H1 (cell line): ENCODE measurements at regions not wholly inside any gene's neighbourhood (a gene's known extent, or its start where the extent isn't known, plus 50 kb on each side); places are given as distances from the start of the nearest gene placed in this dataset.

Experiments
- CTCF ChIA-PET: fragments of 300-600 bp; sonication (Branson Sonifier 250); formaldehyde crosslinking; loops from one replicate; lab custom pipeline; 2021; ENCODE audit not compliant: partially characterized antibody; lab: Charles Lee
- POLR2A ChIA-PET: fragments of 300-600 bp; sonication (Branson Sonifier 250); formaldehyde crosslinking; loops from one replicate; lab custom pipeline; 2021; ENCODE audit warnings: inconsistent platforms; ENCODE audit not compliant: partially characterized antibody; lab: Charles Lee
- DNase-seq, 2 experiments: peaks; one replicate each; pipeline versions ENCODE4 v3.0.0 to v3.0.0-alpha.2; 2010 to 2022; ENCODE audit warnings: low spot score in 2 of 2, low read depth in 1 of 2, mixed read lengths in 1 of 2
- FAIRE-seq: peaks from 2 replicates; lab custom pipeline; 2011; peaks lifted over from hg19 to GRCh38; lab: Jason Lieb, UNC
- H2AFZ ChIP-seq: 2 replicates; pipeline ENCODE4 v1.8.1; 2012; ENCODE audit warnings: low read length, inconsistent platforms
- H2AK5ac ChIP-seq: 2 replicates; pipeline ENCODE4 v1.6.1; 2013; ENCODE audit warnings: low read depth, low read length
- H2BK120ac ChIP-seq: replicated peaks from 2 replicates; pipeline ENCODE3; 2013; ENCODE audit warnings: low read depth, low read length, inconsistent platforms
- H2BK12ac ChIP-seq: 2 replicates; pipeline ENCODE4 v1.6.1; 2013; ENCODE audit warnings: low read depth, low read length
- H2BK15ac ChIP-seq: 2 replicates; pipeline ENCODE4 v1.6.1; 2013; ENCODE audit warnings: low read length
- H2BK20ac ChIP-seq: 2 replicates; pipeline ENCODE4 v1.6.1; 2013; ENCODE audit warnings: low read length
- H2BK5ac ChIP-seq: 2 replicates; pipeline ENCODE4 v1.6.1; 2013; ENCODE audit warnings: low read depth, low read length
- H3K14ac ChIP-seq: 2 replicates; pipeline ENCODE4 v1.6.1; 2013; ENCODE audit warnings: inconsistent platforms; ENCODE audit not compliant: insufficient read length
- H3K18ac ChIP-seq: 2 replicates; pipeline ENCODE4 v1.6.1; 2013; ENCODE audit warnings: low read length; ENCODE audit errors: extremely low read depth
- H3K23ac ChIP-seq: 2 replicates; pipeline ENCODE4 v1.6.1; 2013; ENCODE audit warnings: inconsistent platforms; ENCODE audit not compliant: insufficient read length
- H3K23me2 ChIP-seq: 2 replicates; pipeline ENCODE4 v1.6.1; 2013; ENCODE audit warnings: low read depth, low read length
- H3K27ac ChIP-seq: 2 replicates; pipeline ENCODE4 v1.6.1; 2011; ENCODE audit warnings: low read depth, low read length, inconsistent platforms
- H3K27me3 ChIP-seq, 4 experiments: replicated peaks in 1 of 4; 1 replicate in 1 of 4; 2 replicates in 3 of 4; pipeline versions ENCODE4 v1.6.1 to v1.8.1; 2011 to 2013; ENCODE audit warnings: low read length in 3 of 4, mild to moderate bottlenecking in 3 of 4, inconsistent platforms in 2 of 4, mixed read lengths in 2 of 4, moderate library complexity in 1 of 4; ENCODE audit not compliant: control insufficient read depth in 3 of 4, insufficient read depth in 3 of 4; ENCODE audit errors: extremely low read depth in 1 of 4
- H3K36me3 ChIP-seq, 4 experiments: 2 replicates each; pipeline versions ENCODE4 v1.6.1 to v1.8.1; 2011 to 2013; ENCODE audit warnings: mild to moderate bottlenecking in 4 of 4, low read length in 3 of 4, moderate library complexity in 2 of 4, control low read depth in 1 of 4, inconsistent platforms in 1 of 4; ENCODE audit not compliant: insufficient read depth in 4 of 4, control insufficient read depth in 2 of 4
- H3K4ac ChIP-seq: replicated peaks from 2 replicates; pipeline ENCODE3; 2013; ENCODE audit warnings: low read length, low read depth, mixed read lengths, inconsistent platforms; ENCODE audit not compliant: insufficient read length
- H3K4me1 ChIP-seq, 4 experiments: replicated peaks in 1 of 4; 1 replicate in 1 of 4; 2 replicates in 3 of 4; pipeline versions ENCODE4 v1.6.1 to v1.8.1; 2011 to 2013; ENCODE audit warnings: low read length in 3 of 4, inconsistent platforms in 2 of 4, mixed read lengths in 1 of 4; ENCODE audit not compliant: insufficient read depth in 4 of 4, control insufficient read depth in 3 of 4
- H3K4me2 ChIP-seq, 2 experiments: 2 replicates each; pipeline versions ENCODE4 v1.6.1 to v1.8.1; 2011 to 2013; ENCODE audit warnings: low read depth in 2 of 2, low read length in 2 of 2, control low read depth in 1 of 2, inconsistent platforms in 1 of 2, mild to moderate bottlenecking in 1 of 2; ENCODE audit not compliant: insufficient read depth in 1 of 2
- H3K4me3 ChIP-seq, 4 experiments: fragments of 200-600, 300-600 bp in 1 of 4; sonication (generic), shearing (Covaris generic), sonication (Bioruptor Twin) in 1 of 4; 2 replicates each; pipeline versions ENCODE4 v1.5.1 to v1.8.1; 2011 to 2016; ENCODE audit warnings: low read length in 4 of 4, low read depth in 3 of 4, control low read depth in 2 of 4, inconsistent platforms in 2 of 4, mild to moderate bottlenecking in 2 of 4, mixed read lengths in 1 of 4, moderate library complexity in 1 of 4; ENCODE audit not compliant: insufficient read depth in 2 of 4; ENCODE audit errors: extremely low read depth in 1 of 4
- H3K56ac ChIP-seq: replicated peaks from 2 replicates; pipeline ENCODE3; 2013; ENCODE audit warnings: low read depth, mild to moderate bottlenecking, mixed read lengths, low read length, inconsistent platforms; ENCODE audit not compliant: insufficient read length
- H3K79me1 ChIP-seq: 2 replicates; pipeline ENCODE4 v1.6.1; 2013; ENCODE audit warnings: low read depth, low read length, control low read depth
- H3K79me2 ChIP-seq, 2 experiments: 2 replicates each; pipeline versions ENCODE4 v1.6.1 to v1.8.1; 2012 to 2013; ENCODE audit warnings: low read length in 2 of 2, mild to moderate bottlenecking in 2 of 2, inconsistent platforms in 1 of 2; ENCODE audit not compliant: insufficient read depth in 2 of 2, control insufficient read depth in 1 of 2
- H3K9ac ChIP-seq, 4 experiments: replicated peaks in 1 of 4; 1 replicate in 1 of 4; 2 replicates in 3 of 4; pipeline versions ENCODE4 v1.6.1 to v1.8.1; 2011 to 2013; ENCODE audit warnings: low read depth in 3 of 4, low read length in 3 of 4, control low read depth in 2 of 4, mild to moderate bottlenecking in 2 of 4, moderate library complexity in 2 of 4, inconsistent platforms in 1 of 4; ENCODE audit errors: extremely low read depth in 1 of 4
- H3K9me3 ChIP-seq, 2 experiments: 2 replicates each; pipeline versions ENCODE4 v1.6.1 to v1.8.1; 2012 to 2013; ENCODE audit warnings: mild to moderate bottlenecking in 2 of 2, moderate library complexity in 2 of 2, control low read depth in 1 of 2, inconsistent platforms in 1 of 2, low read depth in 1 of 2, low read length in 1 of 2, mixed read lengths in 1 of 2; ENCODE audit not compliant: insufficient read depth in 2 of 2
- H4K20me1 ChIP-seq, 2 experiments: replicated peaks in 1 of 2; 2 replicates each; pipeline versions ENCODE3 to v1.8.1; 2011 to 2013; ENCODE audit warnings: inconsistent platforms in 2 of 2, low read length in 2 of 2, mild to moderate bottlenecking in 1 of 2; ENCODE audit not compliant: insufficient read depth in 2 of 2, control insufficient read depth in 1 of 2
- H4K5ac ChIP-seq: 2 replicates; pipeline ENCODE4 v1.6.1; 2013; ENCODE audit warnings: low read length, low read depth, mixed read lengths, inconsistent platforms; ENCODE audit not compliant: insufficient read length
- H4K8ac ChIP-seq: 2 replicates; pipeline ENCODE4 v1.8.0; 2013; ENCODE audit warnings: mild to moderate bottlenecking, moderate library complexity, low read length, inconsistent platforms; ENCODE audit not compliant: insufficient read depth; ENCODE audit errors: extremely low read depth
- H4K91ac ChIP-seq: replicated peaks from 2 replicates; pipeline ENCODE3; 2013; ENCODE audit warnings: low read length, mixed read lengths, inconsistent platforms; ENCODE audit not compliant: insufficient read length
- CBX5 ChIP-seq: fragments of 300-800, 300-1000 bp; sonication (generic); IDR thresholded peaks from 2 replicates; pipeline ENCODE4 v1.7.1; 2016; ENCODE audit warnings: antibody characterized with exemption, low read length, low read depth
- CEBPB ChIP-seq: IDR thresholded peaks from 2 replicates; pipeline ENCODE4 v1.6.1; 2012; ENCODE audit warnings: low read depth, low read length
- CTCF ChIP-seq, 3 experiments: IDR thresholded peaks; 1 replicate in 2 of 3; 2 replicates in 1 of 3; pipeline versions ENCODE4 v1.5.1 to v1.6.1; 2011; ENCODE audit warnings: low read length in 3 of 3, mild to moderate bottlenecking in 3 of 3, inconsistent platforms in 2 of 3, low read depth in 1 of 3, moderate library complexity in 1 of 3; ENCODE audit not compliant: insufficient read depth in 1 of 3; ENCODE audit errors: control extremely low read depth in 1 of 3
- EZH2 ChIP-seq: fragments of 200-600 bp; sonication (generic); IDR thresholded peaks from 2 replicates; pipeline ENCODE4 v1.7.1; 2012; ENCODE audit warnings: low read depth, mild to moderate bottlenecking, moderate library complexity, low read length, inconsistent platforms; ENCODE audit not compliant: severe bottlenecking
- HDAC2 ChIP-seq, 2 experiments: fragments of 300-600 bp in 1 of 2; sonication (generic) in 1 of 2; IDR thresholded peaks; 2 replicates each; pipeline ENCODE4 v1.6.1; 2011 to 2012; ENCODE audit warnings: low read depth in 2 of 2, low read length in 2 of 2, mild to moderate bottlenecking in 2 of 2, moderate library complexity in 2 of 2, borderline replicate concordance in 1 of 2, inconsistent platforms in 1 of 2
- HDAC6 ChIP-seq: IDR thresholded peaks from one replicate; pipeline ENCODE4 v1.7.1; 2012; ENCODE audit warnings: low read depth, mild to moderate bottlenecking, inconsistent platforms, low read length, moderate library complexity
- JUND ChIP-seq: IDR thresholded peaks from 2 replicates; pipeline ENCODE4 v1.6.1; 2011; ENCODE audit warnings: mild to moderate bottlenecking, improper control_type of control experiment, low read length
- KDM4A ChIP-seq: IDR thresholded peaks from one replicate; pipeline ENCODE4 v1.7.1; 2012; ENCODE audit warnings: low read depth, mild to moderate bottlenecking, moderate library complexity, low read length, inconsistent platforms; ENCODE audit not compliant: severe bottlenecking
- PHF8 ChIP-seq: fragments of 200-600 bp; sonication (generic); conservative IDR thresholded peaks from 2 replicates; pipeline ENCODE4 v1.7.1; 2012; ENCODE audit warnings: low read depth, mild to moderate bottlenecking, inconsistent platforms, low read length, moderate library complexity
- RBBP5 ChIP-seq: IDR thresholded peaks from 2 replicates; pipeline ENCODE4 v1.7.1; 2012; ENCODE audit warnings: low read depth, mild to moderate bottlenecking, inconsistent platforms, low read length, moderate library complexity, borderline replicate concordance
- SIX5 ChIP-seq: IDR thresholded peaks from 2 replicates; pipeline ENCODE4 v1.6.1; 2011; ENCODE audit warnings: mild to moderate bottlenecking, low read depth, low read length
- TEAD4 ChIP-seq: IDR thresholded peaks from 2 replicates; pipeline ENCODE4 v1.6.1; 2012; ENCODE audit warnings: low read depth, low read length, inconsistent platforms, mixed read lengths
- WGBS, 2 experiments: shearing (Covaris generic) in 1 of 2; methylation state at CpG; one replicate each; pipeline versions ENCODE4 v1.1.6 to v1.1.7; 2013 to 2015; ENCODE audit warnings: low lambda C conversion rate in 2 of 2, mixed read lengths in 2 of 2, inconsistent platforms in 1 of 2, low coverage in 1 of 2, missing lambda C conversion rate in 1 of 2; ENCODE audit not compliant: insufficient replicate concordance in 2 of 2, insufficient coverage in 1 of 2, insufficient read length in 1 of 2; ENCODE audit errors: extremely low coverage in 1 of 2, missing lambda C conversion rate in 1 of 2; 5-methylcytosine and 5-hydroxymethylcytosine counted together

- ChIA-PET CTCF (interaction anchor here (1.3 kb wide), 1 partner anchor 14 kb away, joined by 3 read pairs; no protein-coding TSS in a partner anchor), POLR2A (interaction anchor here (1.0 kb wide), 1 partner anchor 721 kb away, joined by 4 read pairs; no protein-coding TSS in a partner anchor)
- no peak overlapping the region for H3K4ac ChIP-seq
- no peak overlapping the region for H2BK15ac ChIP-seq
- H2BK20ac ChIP-seq: no peak overlapping the region
- H3K4me1 ChIP-seq: no peaks in the 10 kb centered on the region
- H4K20me1 ChIP-seq: no peaks in the 10 kb centered on the region
- H3K79me2 ChIP-seq: no peaks in the 10 kb centered on the region
- H3K23ac ChIP-seq: no peak overlapping the region
- H3K23me2 ChIP-seq: no peaks in the 10 kb centered on the region; the same call in 1 of the 2 replicates
- no peak overlapping the region for H4K5ac ChIP-seq
- no peak overlapping the region for H3K27ac ChIP-seq
- no peak overlapping the region for H3K18ac ChIP-seq
- DNase-seq (no peak), FAIRE-seq (no peak)
- no peak overlapping the region for H3K14ac ChIP-seq
- H3K4me3 ChIP-seq: no peak overlapping the region
- H3K79me1 ChIP-seq: no peaks in the 10 kb centered on the region
- H2BK5ac ChIP-seq: no peak overlapping the region
- WGBS, 2 experiments: 90% methylated on average over 4 of the region's 4 CpGs; no CpG with 5 or more reads in 1 of the 2 experiments
- H4K91ac ChIP-seq: no peak overlapping the region
- H3K4me2 ChIP-seq: no peak overlapping the region
- H4K8ac ChIP-seq: no peak overlapping the region
- no peak overlapping the region for H2BK12ac ChIP-seq
- H3K9me3 ChIP-seq: no peaks in the 10 kb centered on the region
- no peak overlapping the region for H3K9ac ChIP-seq
- H3K27me3 ChIP-seq: no peaks in the 10 kb centered on the region
- no peak overlapping the region for H2AK5ac ChIP-seq
- no peak overlapping the region for H3K56ac ChIP-seq
- H2AFZ ChIP-seq: no peak overlapping the region
- H3K36me3 ChIP-seq: no peaks in the 10 kb centered on the region
- H2BK120ac ChIP-seq: no peak overlapping the region
- TF ChIP-seq HDAC2 (IDR thresholded peaks at IDR 0.05; ENCODE audit: borderline replicate concordance in 1 of 2, low read depth in 2 of 2, low read length in 2 of 2): no peak
- TF ChIP-seq TEAD4: no peak
- no peak for TF ChIP-seq EZH2
- TF ChIP-seq PHF8: no peak
- TF ChIP-seq KDM4A: no peak
- TF ChIP-seq CTCF (IDR thresholded peaks at IDR 0.05; ENCODE audit: control extremely low read depth in 1 of 3, insufficient read depth in 1 of 3, low read depth in 1 of 3, low read length in 3 of 3): no peak
- no peak for TF ChIP-seq RBBP5
- TF ChIP-seq SIX5: no peak
- TF ChIP-seq CBX5: no peak
- no peak for TF ChIP-seq CEBPB
- no peak for TF ChIP-seq JUND
- TF ChIP-seq HDAC6: no peak
Observed at GRCh38 chr10:4483811-4484210, 342.2 kb upstream of the AKR1E2 start.
